SU-DHL-6 (cell line): ENCODE measurements at regions not wholly inside any gene's neighbourhood (a gene's known extent, or its start where the extent isn't known, plus 50 kb on each side); places are given as distances from the start of the nearest gene placed in this dataset.

Experiments used
- CTCF ChIP-seq: fragments of 200-600 bp; sonication (generic); IDR thresholded peaks from one replicate; pipeline ENCODE4 v1.5.1; 2017; ENCODE audit warnings: antibody characterized with exemption, mild to moderate bottlenecking, low read length, moderate library complexity; ENCODE audit not compliant: insufficient read depth, poor library complexity, severe bottlenecking
- EZH2phosphoT487 ChIP-seq: fragments of 200-600 bp; sonication (generic), shearing (Covaris generic); conservative IDR thresholded peaks from 2 replicates; pipeline ENCODE4 v1.6.1; 2018; ENCODE audit warnings: mild to moderate bottlenecking, antibody characterized with exemption, low read length, moderate library complexity, mixed read lengths

- TF ChIP-seq CTCF (no peak), EZH2phosphoT487 (no peak)
These were observed 1342.7 kb downstream of the UQCRFS1 start for GRCh38 chr19:27870293-27870692.
